Esophagus muscularis mucosa (tissue), 3 donors: ENCODE measurements at regions not wholly inside any gene's neighbourhood (a gene's known extent, or its start where the extent isn't known, plus 50 kb on each side); places are given as distances from the start of the nearest gene placed in this dataset.

Source experiments
- POLR2A ChIP-seq: fragments of 450-650 bp; IDR thresholded peaks from one replicate; pipeline ENCODE4 v1.6.1; 2017; ENCODE audit warnings: antibody characterized with exemption, moderate library complexity, mild to moderate bottlenecking, low read depth
- POLR2AphosphoS5 ChIP-seq, 2 donors: sonication (generic); formaldehyde crosslinking; IDR thresholded peaks; one replicate each; pipeline ENCODE4 v1.6.1; 2017; ENCODE audit warnings: antibody characterized with exemption in 2 of 2
- TF ChIP-seq, protein P1 (sequence below), 3 experiments: fragments of 200-600 bp in 2 of 3; fragments of 450-650 bp in 1 of 3; sonication (generic) in 2 of 3; IDR thresholded peaks; one replicate each; pipeline ENCODE4 v1.5.1; 2017 to 2019; ENCODE audit warnings: antibody characterized with exemption in 3 of 3, mild to moderate bottlenecking in 2 of 3, moderate library complexity in 1 of 3

DNA sequence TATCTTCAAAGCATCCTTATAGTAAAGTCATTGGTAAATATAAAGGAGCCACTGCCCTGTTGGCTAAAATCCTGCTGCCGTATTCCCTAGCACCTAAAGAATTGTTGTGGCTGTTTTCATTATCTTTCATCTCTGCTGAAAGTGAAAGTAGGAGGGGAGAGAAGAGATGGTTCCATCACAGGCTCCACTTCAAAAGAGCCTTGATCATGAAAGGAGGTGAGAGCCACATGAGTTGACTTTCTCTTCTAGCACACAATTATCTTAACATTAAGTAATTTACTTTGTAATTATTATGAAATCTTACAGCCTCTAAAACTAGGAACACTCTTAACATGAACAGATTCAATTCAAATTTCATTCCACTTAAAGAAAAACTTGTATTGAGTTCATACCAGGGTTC is 1050.9 kb upstream of the LRRTM1 start:
- TF ChIP-seq POLR2A (no peak), POLR2AphosphoS5 (IDR thresholded peaks at IDR 0.05) (no peak)
- TF ChIP-seq, protein P1, sequence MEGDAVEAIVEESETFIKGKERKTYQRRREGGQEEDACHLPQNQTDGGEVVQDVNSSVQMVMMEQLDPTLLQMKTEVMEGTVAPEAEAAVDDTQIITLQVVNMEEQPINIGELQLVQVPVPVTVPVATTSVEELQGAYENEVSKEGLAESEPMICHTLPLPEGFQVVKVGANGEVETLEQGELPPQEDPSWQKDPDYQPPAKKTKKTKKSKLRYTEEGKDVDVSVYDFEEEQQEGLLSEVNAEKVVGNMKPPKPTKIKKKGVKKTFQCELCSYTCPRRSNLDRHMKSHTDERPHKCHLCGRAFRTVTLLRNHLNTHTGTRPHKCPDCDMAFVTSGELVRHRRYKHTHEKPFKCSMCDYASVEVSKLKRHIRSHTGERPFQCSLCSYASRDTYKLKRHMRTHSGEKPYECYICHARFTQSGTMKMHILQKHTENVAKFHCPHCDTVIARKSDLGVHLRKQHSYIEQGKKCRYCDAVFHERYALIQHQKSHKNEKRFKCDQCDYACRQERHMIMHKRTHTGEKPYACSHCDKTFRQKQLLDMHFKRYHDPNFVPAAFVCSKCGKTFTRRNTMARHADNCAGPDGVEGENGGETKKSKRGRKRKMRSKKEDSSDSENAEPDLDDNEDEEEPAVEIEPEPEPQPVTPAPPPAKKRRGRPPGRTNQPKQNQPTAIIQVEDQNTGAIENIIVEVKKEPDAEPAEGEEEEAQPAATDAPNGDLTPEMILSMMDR (IDR thresholded peaks at IDR 0.05): no peak
